Small intestine (tissue), 7 donors: ENCODE measurements at regions not wholly inside any gene's neighbourhood (a gene's known extent, or its start where the extent isn't known, plus 50 kb on each side); places are given as distances from the start of the nearest gene placed in this dataset.

Source experiments
- DNase-seq, 2 donors: peaks; one replicate each; pipeline versions ENCODE4 v3.0.0 to v3.0.0-alpha.2; 2013
- FAIRE-seq: peaks from 2 replicates; lab custom pipeline; 2012; peaks lifted over from hg19 to GRCh38; lab: Jason Lieb, UNC
- H3K27ac ChIP-seq, 3 donors: one replicate each; pipeline ENCODE4 v1.5.1; 2013; ENCODE audit warnings: low read length in 2 of 3, mild to moderate bottlenecking in 2 of 3, control low read depth in 1 of 3, inconsistent platforms in 1 of 3, low read depth in 1 of 3, moderate library complexity in 1 of 3
- H3K27me3 ChIP-seq, 3 donors: one replicate each; pipeline ENCODE4 v1.6.1; 2013; ENCODE audit warnings: low read length in 3 of 3, inconsistent platforms in 1 of 3; ENCODE audit not compliant: control insufficient read depth in 3 of 3, insufficient read depth in 3 of 3
- H3K36me3 ChIP-seq, 3 donors: one replicate each; pipeline ENCODE4 v1.6.1; 2013; ENCODE audit warnings: low read length in 3 of 3, inconsistent platforms in 1 of 3, low read depth in 1 of 3, mild to moderate bottlenecking in 1 of 3, moderate library complexity in 1 of 3; ENCODE audit not compliant: control insufficient read depth in 3 of 3, insufficient read depth in 2 of 3
- H3K4me1 ChIP-seq, 3 donors: one replicate each; pipeline ENCODE4 v1.6.1; 2013; ENCODE audit warnings: low read length in 2 of 3, inconsistent platforms in 1 of 3, low read depth in 1 of 3, mild to moderate bottlenecking in 1 of 3, moderate library complexity in 1 of 3; ENCODE audit not compliant: control insufficient read depth in 3 of 3, insufficient read depth in 2 of 3
- H3K4me3 ChIP-seq, 3 donors: one replicate each; pipeline ENCODE4 v1.5.1; 2013; ENCODE audit warnings: low read length in 3 of 3, control low read depth in 1 of 3, inconsistent platforms in 1 of 3, low read depth in 1 of 3, mild to moderate bottlenecking in 1 of 3, moderate library complexity in 1 of 3
- H3K9me3 ChIP-seq, 2 donors: one replicate each; pipeline ENCODE4 v1.6.1; 2013; ENCODE audit warnings: low read depth in 1 of 2, low read length in 1 of 2; ENCODE audit not compliant: control insufficient read depth in 2 of 2, insufficient read depth in 1 of 2
- WGBS, 3 donors: extraction: QIAGEN DNeasy Blood & Tissue Kit; methylation state at CpG; one replicate each; pipeline ENCODE4 v1.1.7; 2013; 5-methylcytosine and 5-hydroxymethylcytosine counted together
- donor health status: healthy with polysubstance abuse.
- donor health status: control.
- donor health status: control.
- donor health status: Bipolar disorder and iron deficiency.
- donor health status: healthy.

DNA sequence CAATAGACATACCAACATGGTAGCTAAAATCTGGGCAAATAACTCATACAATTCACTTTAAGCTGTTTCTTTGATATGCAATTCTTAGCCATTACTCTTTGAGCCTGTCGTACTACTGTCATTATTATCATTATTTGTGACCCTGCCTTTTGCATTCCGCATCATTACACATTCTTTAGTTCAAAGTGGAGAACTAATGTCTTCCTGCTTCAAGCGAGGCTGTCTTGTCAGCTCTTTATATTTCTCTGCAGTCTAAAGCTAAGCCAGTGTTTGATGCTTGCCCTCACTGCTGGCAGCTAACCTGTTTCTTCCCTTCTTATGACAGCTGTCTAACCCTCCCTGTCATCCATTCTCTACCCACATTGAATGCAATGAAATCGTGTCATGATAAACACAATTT, 186.8 kb downstream of the FAT4 start:
- no peaks in the 10 kb centered on the region for H3K9me3 ChIP-seq
- no peak overlapping the region for H3K4me3 ChIP-seq
- H3K4me1 ChIP-seq, result no peaks in the 10 kb centered on the region
- FAIRE-seq, result no peak
- H3K36me3 ChIP-seq, result no peaks in the 10 kb centered on the region
- no peaks in the 10 kb centered on the region for H3K27me3 ChIP-seq
- no peak for DNase-seq
- H3K27ac ChIP-seq, result no peak overlapping the region
- 77 to 84% (median 81%) methylated on average over 4 of the region's 4 CpGs for WGBS, 3 donors

DNA sequence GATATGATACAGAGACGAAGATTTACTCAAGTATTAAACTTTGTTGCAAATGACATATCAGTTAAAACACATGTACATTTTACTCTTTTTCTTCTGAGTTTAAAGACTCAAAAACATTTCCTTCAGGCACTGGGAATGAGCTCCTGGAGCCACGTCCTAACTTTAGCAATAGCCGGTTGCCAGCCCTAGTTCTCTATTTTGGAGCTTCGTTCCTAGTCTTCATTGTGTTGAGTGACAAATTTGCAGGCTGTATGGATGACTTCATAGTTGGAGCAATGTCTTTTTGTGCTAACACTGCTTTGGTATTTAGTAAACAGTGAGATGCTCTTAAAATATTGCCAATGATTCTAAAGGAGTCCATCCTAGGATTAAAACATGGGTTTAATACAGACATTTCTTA, 190.9 kb downstream of the FAT4 start:
- Histone ChIP-seq H3K4me1 (no peaks in the 10 kb centered on the region), H3K27ac (no peak overlapping the region), H3K9me3 (no peaks in the 10 kb centered on the region), H3K36me3 (no peaks in the 10 kb centered on the region), H3K4me3 (no peak overlapping the region), H3K27me3 (no peaks in the 10 kb centered on the region)
- no peak for DNase-seq
- 67 to 79% (median 74%) methylated on average over 4 of the region's 4 CpGs for WGBS, 3 donors
- no peak for FAIRE-seq

DNA sequence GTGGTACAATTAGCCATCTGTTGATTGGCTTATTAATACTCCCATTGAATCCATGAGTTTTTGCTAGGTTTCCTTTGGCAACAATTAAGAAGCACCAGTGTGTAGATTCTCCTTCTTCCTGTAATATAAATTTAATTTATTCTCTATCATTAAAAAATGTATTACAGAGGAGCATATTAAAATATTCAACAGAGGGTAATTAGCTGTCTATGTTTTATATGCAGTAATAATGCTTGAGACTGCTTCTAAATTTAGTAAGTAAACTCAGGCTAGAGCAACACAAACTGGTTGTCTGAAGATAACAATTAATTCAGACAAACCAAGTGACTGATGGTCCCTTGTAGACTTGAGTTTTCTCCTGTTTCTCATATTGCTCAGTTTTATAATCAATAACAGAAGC, 192.4 kb downstream of the FAT4 start:
- Histone ChIP-seq H3K4me3 (no peak overlapping the region), H3K27me3 (no peaks in the 10 kb centered on the region), H3K27ac (no peak overlapping the region), H3K9me3 (no peaks in the 10 kb centered on the region), H3K4me1 (no peaks in the 10 kb centered on the region), H3K36me3 (no peaks in the 10 kb centered on the region)
- FAIRE-seq (no peak), DNase-seq (no peak)

DNA sequence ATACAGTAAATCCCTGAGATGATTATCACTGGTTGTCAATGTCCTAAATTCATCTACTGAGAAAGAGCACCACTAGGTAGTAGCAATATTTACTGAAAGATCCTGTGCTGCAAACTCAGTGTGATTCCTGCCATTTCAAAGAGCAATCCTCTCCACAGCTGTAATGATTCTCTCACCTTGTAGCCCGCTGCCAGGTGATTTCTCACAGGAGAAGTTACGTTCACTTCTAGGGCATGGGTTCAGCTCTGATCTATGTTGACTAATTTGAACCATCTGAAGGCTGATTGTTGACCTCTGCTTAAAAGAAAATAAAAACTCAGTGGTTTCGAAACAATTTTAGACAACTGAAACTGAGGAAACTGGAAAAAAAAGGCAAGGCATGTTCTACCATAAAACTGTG, 197.0 kb downstream of the FAT4 start:
- no peak for FAIRE-seq
- WGBS, 3 donors, result 59 to 83% (median 70%) methylated on average over 3 of the region's 3 CpGs
- no peaks in the 10 kb centered on the region for H3K36me3 ChIP-seq
- H3K9me3 ChIP-seq, result no peaks in the 10 kb centered on the region
- no peaks in the 10 kb centered on the region for H3K4me1 ChIP-seq
- DNase-seq, result no peak
- H3K27ac ChIP-seq, result no peak overlapping the region
- no peak overlapping the region for H3K4me3 ChIP-seq
- no peaks in the 10 kb centered on the region for H3K27me3 ChIP-seq

DNA sequence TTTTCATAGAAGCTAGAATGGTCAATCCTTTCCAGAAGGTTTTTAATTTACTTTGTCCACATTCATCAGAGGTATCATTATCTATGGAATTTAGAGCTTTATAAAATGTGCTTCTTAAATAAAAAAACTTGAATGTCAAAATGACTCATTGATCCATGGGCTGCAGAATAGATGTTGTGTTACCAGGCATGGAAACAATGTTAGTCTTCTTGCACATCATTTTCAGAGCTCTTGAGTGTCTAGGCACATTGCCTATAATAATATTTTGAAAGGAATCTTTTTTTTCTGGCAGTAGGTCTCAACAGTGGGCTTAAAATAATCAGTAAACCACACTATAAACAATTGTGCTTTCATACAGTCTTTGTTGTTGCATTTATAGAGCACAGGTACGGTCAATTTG, 200.3 kb downstream of the FAT4 start:
- H3K4me1 ChIP-seq, result peaks cover 0 to 2% (median 0%) of the 10 kb centered on the region in 3 donors
- no peaks in the 10 kb centered on the region for H3K27me3 ChIP-seq
- no peak overlapping the region for H3K4me3 ChIP-seq
- DNase-seq (no peak), FAIRE-seq (no peak)
- no peaks in the 10 kb centered on the region for H3K9me3 ChIP-seq
- H3K36me3 ChIP-seq, result no peaks in the 10 kb centered on the region
- H3K27ac ChIP-seq, result no peak overlapping the region
- 67 to 79% (median 70%) methylated on average over 1 of the region's 1 CpG for WGBS, 3 donors

DNA sequence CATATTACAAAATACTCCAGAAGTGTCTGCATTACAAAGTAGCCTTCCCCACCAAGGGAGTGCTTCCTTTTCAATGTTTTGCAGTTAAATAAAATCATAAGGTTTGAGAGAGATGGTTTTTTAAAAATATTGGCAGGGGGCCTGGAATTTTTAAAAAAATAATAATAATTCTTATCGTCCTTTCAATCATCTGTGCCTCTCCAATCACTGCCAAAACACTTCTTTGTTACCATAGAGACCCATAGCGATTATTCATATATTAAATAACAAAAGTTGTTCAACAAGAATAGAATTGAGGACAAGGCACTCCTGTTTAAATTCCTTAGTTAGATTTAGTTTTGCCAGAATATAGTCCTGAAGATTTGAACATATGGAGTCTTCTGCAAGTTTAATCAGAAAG, 203.1 kb downstream of the FAT4 start:
- no peak for FAIRE-seq
- no peak for DNase-seq
- Histone ChIP-seq H3K4me3 (no peak overlapping the region), H3K36me3 (no peaks in the 10 kb centered on the region), H3K9me3 (no peaks in the 10 kb centered on the region), H3K4me1 (peaks cover 0 to 3% (median 0%) of the 10 kb centered on the region in 3 donors), H3K27me3 (no peaks in the 10 kb centered on the region), H3K27ac (no peak overlapping the region)
- WGBS, 3 donors, result 49 to 62% (median 52%) methylated on average over 2 of the region's 2 CpGs

DNA sequence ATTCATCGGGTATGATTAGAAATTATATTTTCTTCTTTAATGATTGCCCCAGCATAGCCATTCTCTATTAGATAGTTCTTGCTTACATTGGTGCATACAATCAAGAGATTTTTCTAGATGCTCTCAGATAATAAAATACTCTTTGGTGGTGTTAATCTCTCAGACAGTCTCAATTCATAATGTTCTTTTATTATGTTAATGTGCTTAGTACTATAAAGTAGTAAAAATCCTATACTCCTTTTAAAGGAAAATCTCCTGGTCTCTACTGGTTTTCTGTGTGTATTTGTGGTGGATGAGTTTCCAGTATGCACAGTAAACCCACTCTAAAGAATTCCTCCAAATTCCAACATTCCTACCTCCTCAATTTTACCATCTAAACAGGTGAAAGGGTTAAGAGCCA, 203.5 kb downstream of the FAT4 start:
- Histone ChIP-seq H3K9me3 (no peaks in the 10 kb centered on the region), H3K27ac (no peak overlapping the region), H3K27me3 (no peaks in the 10 kb centered on the region), H3K4me1 (peaks cover 0 to 3% (median 0%) of the 10 kb centered on the region in 3 donors), H3K4me3 (no peak overlapping the region), H3K36me3 (no peaks in the 10 kb centered on the region)
- DNase-seq, result no peak
- no peak for FAIRE-seq
- WGBS, 3 donors, result 92 to 98% (median 93%) methylated on average over 1 of the region's 1 CpG

DNA sequence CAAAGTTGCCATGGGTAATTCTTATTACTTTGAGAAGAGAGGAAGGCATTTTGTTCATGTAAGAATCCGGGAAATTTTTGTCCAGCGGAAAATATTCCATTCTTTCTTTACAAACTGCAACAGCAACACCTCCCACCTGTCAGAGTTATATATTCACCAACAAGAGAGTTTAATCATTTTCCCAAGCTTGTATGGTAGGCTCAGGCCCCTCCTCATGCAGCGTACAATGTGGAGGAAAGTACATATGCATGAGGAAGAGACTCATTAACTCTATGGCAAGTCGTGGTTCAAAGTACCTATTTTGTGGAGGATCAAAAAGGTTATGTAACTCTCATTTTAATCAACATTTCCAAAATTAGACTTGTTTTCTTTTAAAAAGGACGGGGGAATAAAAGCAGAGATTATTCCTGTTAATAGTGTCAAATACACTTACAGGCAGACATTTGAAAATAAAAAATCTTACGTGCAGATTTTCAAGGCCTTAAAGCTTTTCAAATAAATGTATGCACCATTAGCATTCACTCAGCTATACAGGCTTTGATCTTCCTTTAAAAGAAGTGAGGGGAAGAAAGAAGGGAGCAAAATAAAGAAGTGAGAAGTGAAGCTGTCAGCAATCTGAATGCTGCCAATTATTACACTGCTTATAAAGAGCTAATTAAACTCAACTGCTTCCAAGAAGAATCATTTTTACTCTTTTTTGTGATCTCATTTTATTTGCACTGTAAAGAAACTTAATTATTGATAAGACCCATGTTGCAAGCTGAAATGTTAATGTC, 204.8 kb downstream of the FAT4 start:
- Histone ChIP-seq H3K9me3 (no peaks in the 10 kb centered on the region), H3K36me3 (no peaks in the 10 kb centered on the region), H3K27ac (peak overlapping the region in 1 of 3 donors; percentile 41), H3K27me3 (no peaks in the 10 kb centered on the region), H3K4me1 (peaks cover 0 to 3% (median 0%) of the 10 kb centered on the region in 3 donors), H3K4me3 (no peak overlapping the region)
- DNase-seq, result peak in 1 of 2 donors; percentile 69
- WGBS, 3 donors, result 27 to 65% (median 41%) methylated on average over 6 of the region's 6 CpGs
- FAIRE-seq, result no peak
